Progenitor cell of endocrine pancreas (in vitro differentiated cells): ENCODE measurements at regions not wholly inside any gene's neighbourhood (a gene's known extent, or its start where the extent isn't known, plus 50 kb on each side); places are given as distances from the start of the nearest gene placed in this dataset.

Experiments used
- DNase-seq: peaks from one replicate; pipeline ENCODE4 v3.0.0; 2021; ENCODE audit warnings: low spot score; ENCODE audit not compliant: unreplicated experiment
- H3K27ac Mint-ChIP-seq: 2 replicates; pipeline ENCODE4 v1.8.0; 2021; ENCODE audit warnings: mild to moderate bottlenecking, moderate library complexity, mixed read lengths
- H3K27me3 Mint-ChIP-seq: 2 replicates; pipeline ENCODE4 v1.8.0; 2021; ENCODE audit warnings: mixed read lengths
- H3K36me3 Mint-ChIP-seq: 2 replicates; pipeline ENCODE4 v1.8.0; 2022; ENCODE audit warnings: mixed read lengths; ENCODE audit not compliant: insufficient read depth
- H3K4me1 Mint-ChIP-seq: 2 replicates; pipeline ENCODE4 v1.8.0; 2021; ENCODE audit warnings: low read depth, mixed read lengths
- H3K4me3 Mint-ChIP-seq: 2 replicates; pipeline ENCODE4 v1.8.0; 2021; ENCODE audit warnings: low read depth, mild to moderate bottlenecking, moderate library complexity, mixed read lengths
- H3K9me3 Mint-ChIP-seq: 2 replicates; pipeline ENCODE4 v1.8.0; 2021; ENCODE audit warnings: low read depth, mixed read lengths
- TF ChIP-seq, protein P1 (sequence below): fragments of 200-600 bp; sonication (generic); IDR thresholded peaks from one replicate; pipeline ENCODE4 v1.5.0; 2021; ENCODE audit warnings: antibody characterized with exemption, mild to moderate bottlenecking; ENCODE audit not compliant: unreplicated experiment

DNA sequence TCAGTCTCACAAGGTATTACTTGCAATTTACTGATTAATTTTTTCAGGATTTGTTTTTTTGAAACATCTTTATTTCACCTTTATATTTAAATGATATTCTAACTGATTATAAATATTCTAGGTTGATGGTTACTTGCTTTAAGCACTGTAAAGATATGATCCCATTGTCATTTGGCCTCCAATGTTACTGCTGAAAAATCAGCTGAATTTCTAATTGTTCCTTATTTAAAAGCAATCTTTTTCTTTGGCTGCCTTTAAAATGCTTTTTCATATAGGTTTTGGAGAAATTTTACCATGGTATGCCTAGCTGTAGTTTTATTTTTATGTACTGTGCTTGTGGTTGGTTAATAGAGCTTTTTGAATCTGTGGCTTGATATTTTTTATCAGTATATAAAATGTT is 275.6 kb upstream of the PPFIA2 start:
- H3K27me3 Mint-ChIP-seq = no peaks in the 10 kb centered on the region
- H3K4me3 Mint-ChIP-seq = no peak overlapping the region
- peaks cover 3% of the 10 kb centered on the region for H3K4me1 Mint-ChIP-seq
- peaks cover 5% of the 10 kb centered on the region for H3K9me3 Mint-ChIP-seq
- no peak for DNase-seq
- TF ChIP-seq, protein P1, sequence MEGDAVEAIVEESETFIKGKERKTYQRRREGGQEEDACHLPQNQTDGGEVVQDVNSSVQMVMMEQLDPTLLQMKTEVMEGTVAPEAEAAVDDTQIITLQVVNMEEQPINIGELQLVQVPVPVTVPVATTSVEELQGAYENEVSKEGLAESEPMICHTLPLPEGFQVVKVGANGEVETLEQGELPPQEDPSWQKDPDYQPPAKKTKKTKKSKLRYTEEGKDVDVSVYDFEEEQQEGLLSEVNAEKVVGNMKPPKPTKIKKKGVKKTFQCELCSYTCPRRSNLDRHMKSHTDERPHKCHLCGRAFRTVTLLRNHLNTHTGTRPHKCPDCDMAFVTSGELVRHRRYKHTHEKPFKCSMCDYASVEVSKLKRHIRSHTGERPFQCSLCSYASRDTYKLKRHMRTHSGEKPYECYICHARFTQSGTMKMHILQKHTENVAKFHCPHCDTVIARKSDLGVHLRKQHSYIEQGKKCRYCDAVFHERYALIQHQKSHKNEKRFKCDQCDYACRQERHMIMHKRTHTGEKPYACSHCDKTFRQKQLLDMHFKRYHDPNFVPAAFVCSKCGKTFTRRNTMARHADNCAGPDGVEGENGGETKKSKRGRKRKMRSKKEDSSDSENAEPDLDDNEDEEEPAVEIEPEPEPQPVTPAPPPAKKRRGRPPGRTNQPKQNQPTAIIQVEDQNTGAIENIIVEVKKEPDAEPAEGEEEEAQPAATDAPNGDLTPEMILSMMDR = no peak
- no peaks in the 10 kb centered on the region for H3K36me3 Mint-ChIP-seq
- H3K27ac Mint-ChIP-seq = no peak overlapping the region

- no peak for DNase-seq
- H3K27ac Mint-ChIP-seq = no peak overlapping the region
- peaks cover 5% of the 10 kb centered on the region for H3K9me3 Mint-ChIP-seq
- no peak overlapping the region for H3K4me3 Mint-ChIP-seq
- H3K36me3 Mint-ChIP-seq = no peaks in the 10 kb centered on the region
- no peaks in the 10 kb centered on the region for H3K27me3 Mint-ChIP-seq
- H3K4me1 Mint-ChIP-seq = peaks cover 6% of the 10 kb centered on the region
- TF ChIP-seq, protein P1 = no peak
These were observed 270.8 kb upstream of the PPFIA2 start for GRCh38 chr12:82029936-82030335.

DNA sequence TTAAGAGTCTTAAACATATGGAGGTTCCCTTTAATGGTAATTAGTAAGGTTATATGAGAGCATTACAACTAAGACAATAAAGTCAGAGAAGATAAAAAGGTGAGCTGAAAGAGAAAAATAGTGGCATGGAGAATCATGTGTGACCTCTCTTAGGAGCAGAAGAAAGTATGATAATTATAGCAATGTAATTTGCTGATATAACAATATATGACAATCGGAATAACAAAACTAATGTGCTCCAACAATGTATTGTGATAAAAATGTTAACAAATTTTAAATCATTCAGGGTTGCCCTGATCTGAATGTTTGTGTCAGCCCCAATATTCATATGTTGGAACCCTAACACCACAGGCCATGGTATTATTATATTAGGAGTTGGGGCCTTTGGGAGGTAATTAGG is 269.6 kb upstream of the PPFIA2 start:
- Mint-ChIP-seq H3K4me1 (peaks cover 6% of the 10 kb centered on the region), H3K9me3 (peaks cover 2% of the 10 kb centered on the region), H3K36me3 (no peaks in the 10 kb centered on the region), H3K27me3 (no peaks in the 10 kb centered on the region), H3K4me3 (no peak overlapping the region), H3K27ac (no peak overlapping the region)
- DNase-seq = no peak
- TF ChIP-seq, protein P1 = no peak

DNA sequence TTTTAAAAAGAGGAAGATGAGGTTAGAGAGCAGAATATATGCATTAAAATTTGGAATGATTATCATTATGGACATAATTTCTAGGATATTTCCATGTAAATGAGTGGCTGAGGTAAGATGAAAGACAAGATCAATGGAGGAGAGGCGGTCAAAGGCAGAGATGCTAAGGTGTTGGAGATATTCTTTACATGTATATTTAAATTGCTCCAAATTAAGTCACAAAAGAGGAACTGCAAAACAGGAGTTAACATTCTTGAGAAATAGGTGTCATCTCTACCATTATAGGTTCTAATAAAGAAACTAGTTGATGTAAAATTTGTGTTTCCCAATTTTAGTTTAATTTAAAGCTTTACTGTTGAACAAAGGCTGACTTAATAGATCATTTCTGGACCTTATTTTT is 268.5 kb upstream of the PPFIA2 start:
- H3K27me3 Mint-ChIP-seq = no peaks in the 10 kb centered on the region
- H3K36me3 Mint-ChIP-seq = no peaks in the 10 kb centered on the region
- H3K27ac Mint-ChIP-seq = no peak overlapping the region
- TF ChIP-seq, protein P1 = no peak
- DNase-seq = no peak
- H3K9me3 Mint-ChIP-seq = no peaks in the 10 kb centered on the region
- H3K4me1 Mint-ChIP-seq = peaks cover 6% of the 10 kb centered on the region
- H3K4me3 Mint-ChIP-seq = no peak overlapping the region

DNA sequence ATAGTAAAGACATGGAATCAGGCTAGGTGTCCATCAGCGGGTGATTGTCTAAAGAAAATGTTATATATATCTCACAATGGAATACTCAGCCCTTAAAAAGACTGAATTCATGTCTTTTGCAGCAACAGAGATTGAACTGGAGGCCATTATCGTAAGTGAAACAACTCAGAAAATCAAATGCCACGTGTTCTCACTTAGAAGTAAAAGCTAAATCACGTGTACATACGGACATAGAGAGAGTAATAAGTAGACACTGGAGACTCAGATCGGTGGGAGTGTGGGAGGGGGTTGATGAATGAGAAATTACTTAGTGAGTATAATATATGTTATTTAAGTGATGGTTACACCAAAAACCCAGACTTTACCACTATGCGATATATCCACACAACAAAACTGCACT is 266.3 kb upstream of the PPFIA2 start:
- no peaks in the 10 kb centered on the region for H3K36me3 Mint-ChIP-seq
- TF ChIP-seq, protein P1 = no peak
- H3K4me1 Mint-ChIP-seq = peaks cover 6% of the 10 kb centered on the region
- no peaks in the 10 kb centered on the region for H3K9me3 Mint-ChIP-seq
- H3K27me3 Mint-ChIP-seq = no peaks in the 10 kb centered on the region
- H3K4me3 Mint-ChIP-seq = no peak overlapping the region
- no peak overlapping the region for H3K27ac Mint-ChIP-seq
- no peak for DNase-seq
